CD14-positive monocyte (primary cell): ENCODE measurements at regions not wholly inside any gene's neighbourhood (a gene's known extent, or its start where the extent isn't known, plus 50 kb on each side); places are given as distances from the start of the nearest gene placed in this dataset.

ENCODE experiments used
- DNase-seq, 3 donors: peaks; one replicate each; pipeline ENCODE4 v3.0.0-alpha.2; 2011 to 2022
- H2AFZ ChIP-seq: 2 replicates; pipeline ENCODE4 v1.6.0; 2012; ENCODE audit warnings: mild to moderate bottlenecking, low read depth, low read length, inconsistent platforms; ENCODE audit not compliant: insufficient read depth, poor library complexity, severe bottlenecking
- H3K27ac ChIP-seq, 2 donors: 1 replicate in 1 of 2; 2 replicates in 1 of 2; pipeline ENCODE4 v1.5.1; 2012 to 2013; ENCODE audit warnings: low read length in 2 of 2, control low read depth in 1 of 2, inconsistent platforms in 1 of 2, low read depth in 1 of 2, mild to moderate bottlenecking in 1 of 2
- H3K27me3 ChIP-seq, 2 donors: one replicate each; pipeline versions ENCODE4 v1.6.0 to v1.6.1; 2011 to 2013; ENCODE audit warnings: low read length in 2 of 2; ENCODE audit not compliant: control insufficient read depth in 2 of 2, insufficient read depth in 2 of 2
- H3K36me3 ChIP-seq, 2 donors: replicated peaks in 1 of 2; 1 replicate in 1 of 2; 2 replicates in 1 of 2; pipeline versions ENCODE4 v1.5.1 to v1.6.1; 2012 to 2013; ENCODE audit warnings: low read length in 2 of 2, control low read depth in 1 of 2, inconsistent platforms in 1 of 2, mild to moderate bottlenecking in 1 of 2; ENCODE audit not compliant: insufficient read depth in 2 of 2, control insufficient read depth in 1 of 2
- H3K4me1 ChIP-seq, 2 donors: 1 replicate in 1 of 2; 2 replicates in 1 of 2; pipeline versions ENCODE4 v1.5.1 to v1.6.1; 2012 to 2013; ENCODE audit warnings: low read length in 2 of 2, control low read depth in 1 of 2, inconsistent platforms in 1 of 2, mild to moderate bottlenecking in 1 of 2, moderate library complexity in 1 of 2; ENCODE audit not compliant: insufficient read depth in 2 of 2, control insufficient read depth in 1 of 2
- H3K4me2 ChIP-seq: replicated peaks from 2 replicates; pipeline ENCODE3; 2012; ENCODE audit warnings: low read length, moderate library complexity, mild to moderate bottlenecking; ENCODE audit not compliant: poor library complexity, severe bottlenecking; ENCODE audit errors: extremely low read depth
- H3K4me3 ChIP-seq, 3 experiments: fragments of 200-600 bp in 1 of 3; sonication (generic) in 1 of 3; replicated peaks in 1 of 3; 1 replicate in 2 of 3; 2 replicates in 1 of 3; pipeline ENCODE4 v1.5.1; 2011 to 2013; ENCODE audit warnings: low read length in 3 of 3, mild to moderate bottlenecking in 3 of 3, control low read depth in 2 of 3, low read depth in 2 of 3, inconsistent platforms in 1 of 3, moderate library complexity in 1 of 3
- H3K79me2 ChIP-seq: 2 replicates; pipeline ENCODE4 v1.6.0; 2012; ENCODE audit warnings: mild to moderate bottlenecking, control low read depth, inconsistent platforms, low read length, moderate library complexity; ENCODE audit not compliant: insufficient read depth
- H3K9ac ChIP-seq: 2 replicates; pipeline ENCODE4 v1.6.0; 2017; ENCODE audit warnings: low read length, mild to moderate bottlenecking; ENCODE audit not compliant: insufficient read depth, poor library complexity, severe bottlenecking
- H3K9me3 ChIP-seq, 2 donors: replicated peaks in 1 of 2; 1 replicate in 1 of 2; 2 replicates in 1 of 2; pipeline versions ENCODE4 v1.5.1 to v1.6.1; 2012 to 2013; ENCODE audit warnings: low read length in 2 of 2, control low read depth in 1 of 2; ENCODE audit not compliant: control insufficient read depth in 1 of 2, insufficient read depth in 1 of 2
- H4K20me1 ChIP-seq: 2 replicates; pipeline ENCODE4 v1.6.0; 2012; ENCODE audit warnings: mild to moderate bottlenecking, low read length, control low read depth, moderate library complexity; ENCODE audit not compliant: insufficient read depth
- H3K27ac Mint-ChIP-seq, 7 donors: one replicate each; pipeline ENCODE4 v1.8.0; 2020; ENCODE audit warnings: mild to moderate bottlenecking in 7 of 7, mixed read lengths in 7 of 7, moderate library complexity in 6 of 7, inconsistent platforms in 2 of 7
- H3K27me3 Mint-ChIP-seq, 3 donors: one replicate each; pipeline ENCODE4 v1.8.0; 2021 to 2022; ENCODE audit warnings: low read depth in 3 of 3, mild to moderate bottlenecking in 3 of 3, mixed read lengths in 3 of 3, moderate library complexity in 3 of 3, inconsistent platforms in 1 of 3
- H3K36me3 Mint-ChIP-seq, 2 donors: one replicate each; pipeline ENCODE4 v1.8.0; 2020; ENCODE audit warnings: mixed read lengths in 2 of 2, inconsistent platforms in 1 of 2, mild to moderate bottlenecking in 1 of 2
- H3K4me1 Mint-ChIP-seq: one replicate; pipeline ENCODE4 v1.8.0; 2020; ENCODE audit warnings: mild to moderate bottlenecking, mixed read lengths
- H3K4me3 Mint-ChIP-seq, 2 donors: one replicate each; pipeline ENCODE4 v1.8.0; 2020; ENCODE audit warnings: mild to moderate bottlenecking in 2 of 2, mixed read lengths in 2 of 2, moderate library complexity in 1 of 2
- H3K9me3 Mint-ChIP-seq, 7 donors: one replicate each; pipeline ENCODE4 v1.8.0; 2020 to 2022; ENCODE audit warnings: mixed read lengths in 7 of 7, mild to moderate bottlenecking in 6 of 7, moderate library complexity in 6 of 7, inconsistent platforms in 2 of 7
- CTCF ChIP-seq: fragments of 200-600 bp; IDR thresholded peaks from one replicate; pipeline ENCODE4 v1.8.0; 2022; ENCODE audit warnings: antibody characterized with exemption, mild to moderate bottlenecking
- WGBS: methylation state at CpG from one replicate; pipeline ENCODE4 v1.1.5; 2013; ENCODE audit warnings: missing lambda C conversion rate; ENCODE audit not compliant: insufficient coverage; 5-methylcytosine and 5-hydroxymethylcytosine counted together
- intact Hi-C, 2 donors: fragments of 100-400 bp; cut with micrococcal nuclease; formaldehyde crosslinking; loops; one replicate each; pipeline versions ENCODE4 v1.15.0 to v1.15.1; 2023

GRCh38 chr15:30001602-30002001 is 81.2 kb upstream of the GOLGA8J start:
- intact Hi-C loops = no loop called here
- Histone ChIP-seq H2AFZ (no peak overlapping the region), H3K9ac (no peak overlapping the region), H4K20me1 (no peaks in the 10 kb centered on the region), H3K4me2 (no peak overlapping the region), H3K4me3 (no peak overlapping the region), H3K79me2 (no peaks in the 10 kb centered on the region), H3K27me3 (no peaks in the 10 kb centered on the region), H3K36me3 (no peaks in the 10 kb centered on the region), H3K27ac (no peak overlapping the region), H3K4me1 (no peaks in the 10 kb centered on the region), H3K9me3 (no peaks in the 10 kb centered on the region)
- Mint-ChIP-seq H3K27me3 (peaks cover 1 to 5% (median 3%) of the 10 kb centered on the region in 3 donors), H3K4me1 (no peaks in the 10 kb centered on the region), H3K9me3 (peaks cover 0 to 11% (median 0%) of the 10 kb centered on the region in 7 donors), H3K36me3 (no peaks in the 10 kb centered on the region), H3K27ac (no peak overlapping the region), H3K4me3 (no peak overlapping the region)
- no peak for DNase-seq
- no peak for TF ChIP-seq CTCF
- 100% methylated on average over 3 of the region's 5 CpGs for WGBS

GRCh38 chr15:29998033-29998432 is 84.7 kb upstream of the GOLGA8J start:
- intact Hi-C loops = no loop called here
- Histone ChIP-seq H3K36me3 (no peaks in the 10 kb centered on the region), H4K20me1 (no peaks in the 10 kb centered on the region), H3K9me3 (no peaks in the 10 kb centered on the region), H3K79me2 (no peaks in the 10 kb centered on the region), H3K9ac (no peak overlapping the region), H3K4me2 (no peak overlapping the region), H2AFZ (no peak overlapping the region), H3K27ac (no peak overlapping the region), H3K4me3 (no peak overlapping the region), H3K27me3 (no peaks in the 10 kb centered on the region), H3K4me1 (no peaks in the 10 kb centered on the region)
- Mint-ChIP-seq H3K36me3 (no peaks in the 10 kb centered on the region), H3K27me3 (peaks cover 1 to 3% (median 3%) of the 10 kb centered on the region in 3 donors), H3K9me3 (peaks cover 0 to 11% (median 0%) of the 10 kb centered on the region in 7 donors), H3K4me1 (no peaks in the 10 kb centered on the region), H3K27ac (no peak overlapping the region), H3K4me3 (no peak overlapping the region)
- no peak for DNase-seq
- 85% methylated on average over 2 of the region's 2 CpGs for WGBS
- no peak for TF ChIP-seq CTCF
